WERI-Rb-1 (cell line): ENCODE measurements at regions not wholly inside any gene's neighbourhood (a gene's known extent, or its start where the extent isn't known, plus 50 kb on each side); places are given as distances from the start of the nearest gene placed in this dataset.

Experiments used
- DNase-seq: peaks from one replicate; pipeline ENCODE4 v3.0.0-alpha.2; 2020
- H3K27ac ChIP-seq: fragments of 250-450 bp; sonication (Bioruptor Pico); 2 replicates; pipeline ENCODE4 v1.5.1; 2020; ENCODE audit warnings: mild to moderate bottlenecking, moderate library complexity
- H3K27me3 ChIP-seq: fragments of 250-450 bp; sonication (Bioruptor Pico); 2 replicates; pipeline ENCODE4 v1.5.1; 2021; ENCODE audit warnings: mild to moderate bottlenecking, low read depth, moderate library complexity; ENCODE audit not compliant: insufficient read depth, severe bottlenecking
- H3K36me3 ChIP-seq: fragments of 250-450 bp; sonication (Bioruptor Pico); 2 replicates; pipeline ENCODE4 v1.5.1; 2020; ENCODE audit warnings: mild to moderate bottlenecking, moderate library complexity
- H3K4me3 ChIP-seq: 2 replicates; pipeline ENCODE4 v1.5.1; 2011; ENCODE audit warnings: low read depth, mild to moderate bottlenecking, control low read depth, low read length
- H3K9me3 ChIP-seq: fragments of 250-450 bp; sonication (Bioruptor Pico); 2 replicates; pipeline ENCODE4 v1.5.1; 2021; ENCODE audit warnings: mild to moderate bottlenecking, moderate library complexity; ENCODE audit not compliant: severe bottlenecking
- CTCF ChIP-seq: IDR thresholded peaks from 2 replicates; pipeline ENCODE4 v1.5.1; 2011; ENCODE audit warnings: low read depth, mild to moderate bottlenecking, control low read depth, inconsistent platforms, low read length

GRCh38 chr10:131553121-131553520, 241.6 kb upstream of the TCERG1L start:
- no peak for DNase-seq
- Histone ChIP-seq H3K27me3 (no peaks in the 10 kb centered on the region), H3K4me3 (no peak overlapping the region), H3K27ac (no peak overlapping the region), H3K9me3 (no peaks in the 10 kb centered on the region), H3K36me3 (no peaks in the 10 kb centered on the region)
- no peak for TF ChIP-seq CTCF

DNA sequence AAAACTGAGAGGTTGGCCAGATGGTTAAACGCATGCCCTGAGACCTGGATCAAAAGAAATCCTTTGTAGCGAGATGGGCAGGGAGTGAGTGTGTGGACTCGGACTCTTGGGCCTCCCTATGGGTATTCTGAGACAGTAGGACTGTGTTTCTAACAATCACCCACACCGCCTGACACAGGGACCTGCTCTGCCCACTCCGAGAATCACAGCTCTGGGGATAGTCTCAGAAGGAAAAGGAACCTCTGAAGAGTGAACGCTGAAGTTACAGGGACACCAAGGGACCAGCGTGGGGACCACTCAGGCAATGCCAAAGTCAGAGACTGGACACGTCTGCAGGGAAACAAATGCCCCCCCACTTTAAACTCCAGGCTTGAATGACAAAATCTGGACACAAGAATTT, 242.1 kb upstream of the TCERG1L start:
- Histone ChIP-seq H3K27me3 (no peaks in the 10 kb centered on the region), H3K4me3 (no peak overlapping the region), H3K9me3 (no peaks in the 10 kb centered on the region), H3K36me3 (no peaks in the 10 kb centered on the region), H3K27ac (no peak overlapping the region)
- TF ChIP-seq CTCF = no peak
- DNase-seq = no peak

- H3K36me3 ChIP-seq = no peaks in the 10 kb centered on the region
- H3K27me3 ChIP-seq = no peaks in the 10 kb centered on the region
- no peaks in the 10 kb centered on the region for H3K9me3 ChIP-seq
- DNase-seq = no peak
- no peak overlapping the region for H3K4me3 ChIP-seq
- no peak for TF ChIP-seq CTCF
- H3K27ac ChIP-seq = no peak overlapping the region
Measured at GRCh38 chr10:131554821-131555220, 243.3 kb upstream of the TCERG1L start.

- no peak for TF ChIP-seq CTCF
- H3K27me3 ChIP-seq = no peaks in the 10 kb centered on the region
Measured at GRCh38 chr10:131555406-131555805, 243.9 kb upstream of the TCERG1L start.

DNA sequence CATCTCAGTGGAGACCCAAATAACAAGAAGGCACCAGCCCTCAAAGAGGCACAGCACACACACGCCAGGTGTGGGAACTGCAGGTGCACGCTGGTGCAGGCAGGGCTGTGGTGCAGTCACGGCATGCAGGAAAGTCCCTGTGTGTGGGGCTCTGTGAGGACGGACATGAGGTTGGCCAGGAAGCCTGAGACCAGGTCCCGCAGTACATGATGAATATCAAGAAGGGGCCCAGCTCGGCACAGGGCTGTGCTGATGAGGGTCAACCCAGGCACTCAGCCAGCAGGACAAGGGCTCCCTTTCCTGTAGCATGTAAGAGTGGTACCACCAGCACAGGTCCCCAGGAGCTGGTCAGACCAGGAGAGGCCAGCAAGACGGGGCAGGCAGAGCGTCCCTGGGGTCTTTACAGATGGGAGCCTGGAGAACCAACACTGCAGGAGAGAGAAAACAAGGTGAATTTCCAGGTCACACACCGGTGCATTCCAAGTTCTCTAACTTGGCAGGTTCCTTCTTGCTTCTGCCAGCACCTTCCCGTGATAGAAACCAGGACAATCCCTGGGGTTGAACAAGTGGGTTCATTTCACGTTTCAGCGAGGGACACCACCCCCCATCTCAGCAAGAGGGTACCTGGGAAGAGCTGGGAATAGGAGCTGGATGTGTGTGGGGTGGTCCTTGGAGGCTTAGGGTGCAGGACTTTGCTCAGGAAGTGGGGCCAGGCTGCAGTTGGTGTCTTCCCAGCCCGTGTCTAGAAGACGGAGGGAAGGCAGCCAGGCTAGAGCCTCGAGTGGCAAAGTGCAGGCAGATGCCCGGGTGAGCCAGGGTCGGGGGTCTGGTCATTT, 244.8 kb upstream of the TCERG1L start:
- Histone ChIP-seq H3K27me3 (no peaks in the 10 kb centered on the region), H3K4me3 (no peak overlapping the region), H3K36me3 (no peaks in the 10 kb centered on the region), H3K9me3 (no peaks in the 10 kb centered on the region), H3K27ac (no peak overlapping the region)
- no peak for DNase-seq
- TF ChIP-seq CTCF = no peak

More at GRCh38 chr10:131555406-131555805, 243.9 kb upstream of the TCERG1L start:
- H3K9me3 ChIP-seq = no peaks in the 10 kb centered on the region
- DNase-seq = no peak
- H3K36me3 ChIP-seq = no peaks in the 10 kb centered on the region
- no peak overlapping the region for H3K4me3 ChIP-seq
- H3K27ac ChIP-seq = no peak overlapping the region
